ENCODE measurements at regions not wholly inside any gene's neighbourhood (a gene's known extent, or its start where the extent isn't known, plus 50 kb on each side); places are given as distances from the start of the nearest gene placed in this dataset.
"Not testable (repeated sequence)": the region's sequence is repeated elsewhere in the genome, so short reads cannot be mapped to it uniquely, and the experiment has no call there.

GRCh38 chr2:110280804-110281203, 68.5 kb upstream of the MTLN start:
- not testable (repeated sequence) for ATAC-seq (replicated peaks); H3K9me3 Mint-ChIP-seq; H3K4me3 Mint-ChIP-seq; H3K4me1 Mint-ChIP-seq; H3K27ac Mint-ChIP-seq; H3K36me3 Mint-ChIP-seq (ENCODE audit: low read depth); H3K27me3 Mint-ChIP-seq

- not testable (repeated sequence) for H3K4me3 Mint-ChIP-seq; ATAC-seq (replicated peaks); H3K36me3 Mint-ChIP-seq (ENCODE audit: low read depth); H3K27me3 Mint-ChIP-seq; H3K4me1 Mint-ChIP-seq; H3K27ac Mint-ChIP-seq; H3K9me3 Mint-ChIP-seq
Observed at GRCh38 chr2:110277054-110277453, 64.7 kb upstream of the MTLN start.

GRCh38 chr2:110276092-110276491, 63.7 kb upstream of the MTLN start:
- H3K27me3 Mint-ChIP-seq; H3K36me3 Mint-ChIP-seq (ENCODE audit: low read depth); H3K4me3 Mint-ChIP-seq; H3K9me3 Mint-ChIP-seq; ATAC-seq (replicated peaks); H3K4me1 Mint-ChIP-seq; H3K27ac Mint-ChIP-seq: not testable (repeated sequence)

- H3K36me3 Mint-ChIP-seq (ENCODE audit: low read depth); H3K4me3 Mint-ChIP-seq; H3K27ac Mint-ChIP-seq; H3K27me3 Mint-ChIP-seq; ATAC-seq (replicated peaks); H3K4me1 Mint-ChIP-seq; H3K9me3 Mint-ChIP-seq: not testable (repeated sequence)
Observed at GRCh38 chr2:110269674-110270073, 57.3 kb upstream of the MTLN start.

- not testable (repeated sequence) for H3K4me3 Mint-ChIP-seq; H3K27ac Mint-ChIP-seq; H3K4me1 Mint-ChIP-seq; H3K27me3 Mint-ChIP-seq; H3K9me3 Mint-ChIP-seq; H3K36me3 Mint-ChIP-seq (ENCODE audit: low read depth)
- ATAC-seq (replicated peaks) = peak; percentile 76
Observed at GRCh38 chr2:110267828-110268407, 55.6 kb upstream of the MTLN start.

- H3K36me3 Mint-ChIP-seq (ENCODE audit: low read depth); H3K27me3 Mint-ChIP-seq; H3K27ac Mint-ChIP-seq; ATAC-seq (replicated peaks); H3K9me3 Mint-ChIP-seq; H3K4me1 Mint-ChIP-seq; H3K4me3 Mint-ChIP-seq: not testable (repeated sequence)
Observed at GRCh38 chr2:110264804-110265203, 52.5 kb upstream of the MTLN start.

- not testable (repeated sequence) for H3K4me3 Mint-ChIP-seq; H3K4me1 Mint-ChIP-seq; H3K27me3 Mint-ChIP-seq; H3K36me3 Mint-ChIP-seq (ENCODE audit: low read depth); H3K27ac Mint-ChIP-seq; H3K9me3 Mint-ChIP-seq; ATAC-seq (replicated peaks)
Observed at GRCh38 chr2:110264076-110264681, 51.8 kb upstream of the MTLN start.

- not testable (repeated sequence) for ATAC-seq (replicated peaks); H3K36me3 Mint-ChIP-seq (ENCODE audit: low read depth); H3K27me3 Mint-ChIP-seq; H3K27ac Mint-ChIP-seq; H3K9me3 Mint-ChIP-seq; H3K4me1 Mint-ChIP-seq; H3K4me3 Mint-ChIP-seq
Observed at GRCh38 chr2:110263462-110263861, 51.1 kb upstream of the MTLN start.

Data from activated T-helper 17 cell treated with anti-CD3 and anti-CD28 coated beads, Interleukin-2, amount 50 U/mL, for 72 hours (primary cell).